ENCODE measurements at regions not wholly inside any gene's neighbourhood (a gene's known extent, or its start where the extent isn't known, plus 50 kb on each side); places are given as distances from the start of the nearest gene placed in this dataset.

GRCh38 chr11:13115380-13115675 lies 106.2 kb downstream of the RASSF10 start:
- TF ChIP-seq CTCF (IDR thresholded peaks at IDR 0.05) (no peak), ZFX (IDR thresholded peaks at IDR 0.05; ENCODE audit: borderline replicate concordance) (no peak)

All from 22Rv1 (cell line).